Effector CD8-positive, alpha-beta T cell (primary cell): ENCODE measurements at regions not wholly inside any gene's neighbourhood (a gene's known extent, or its start where the extent isn't known, plus 50 kb on each side); places are given as distances from the start of the nearest gene placed in this dataset.
"Not testable (repeated sequence)": the region's sequence is repeated elsewhere in the genome, so short reads cannot be mapped to it uniquely, and the experiment has no call there.

Experiments used
- DNase-seq: peaks from one replicate; lab custom pipeline; 2025; lab: John Stamatoyannopoulos, UW

DNA sequence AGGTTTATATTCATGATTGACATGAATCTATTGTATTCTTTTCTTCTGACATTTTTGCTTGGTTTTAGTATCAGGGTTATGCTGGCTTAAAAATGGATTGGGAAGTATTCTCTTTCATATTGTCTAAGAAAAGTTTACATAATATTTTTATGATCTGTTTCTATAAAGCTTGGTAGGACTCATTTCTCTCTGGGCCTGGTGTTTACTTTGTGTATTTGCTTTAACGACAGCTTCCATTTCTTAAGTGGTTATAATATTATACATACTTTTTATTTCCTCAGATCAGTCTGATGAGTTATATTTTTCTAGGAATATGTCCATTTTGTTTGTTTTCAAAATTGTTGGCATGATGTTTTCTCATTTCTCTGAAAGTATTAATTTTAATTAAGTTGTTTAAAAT, 117.9 kb upstream of the IL12A start:
- DNase-seq = no peak

DNA sequence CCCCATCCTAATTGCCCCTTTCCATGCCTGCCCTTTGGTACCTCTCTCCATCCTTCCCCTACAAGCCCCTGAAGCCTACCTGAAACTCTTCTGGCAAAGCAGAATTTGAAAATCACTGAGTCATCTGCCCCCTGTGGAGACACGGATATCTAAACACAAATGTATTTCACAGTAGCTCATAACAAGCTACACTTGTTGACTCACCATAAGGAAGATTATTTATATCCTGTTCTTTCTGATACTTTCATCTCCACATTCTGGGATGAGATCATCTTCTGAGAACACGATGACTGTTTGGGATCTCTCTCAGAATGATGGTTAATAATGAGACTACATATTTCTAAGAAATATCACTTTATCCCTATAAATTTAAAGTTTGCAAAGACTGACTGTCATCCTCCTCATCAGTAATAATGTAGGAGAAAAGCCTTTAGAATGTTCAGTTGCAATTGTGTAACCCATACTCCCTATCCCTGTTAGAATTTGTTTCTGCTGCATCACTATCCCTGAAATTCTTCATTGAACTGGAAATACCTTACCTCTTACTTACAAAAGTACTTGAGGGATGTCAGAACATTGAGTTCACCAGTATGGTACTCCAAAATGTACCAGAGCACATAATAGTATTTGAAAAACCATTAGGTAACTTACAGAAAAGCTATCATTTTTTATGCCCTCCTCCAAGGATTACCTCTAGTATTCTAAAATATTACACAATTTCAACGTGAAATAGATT, 116.1 kb upstream of the IL12A start:
- DNase-seq = no peak

DNA sequence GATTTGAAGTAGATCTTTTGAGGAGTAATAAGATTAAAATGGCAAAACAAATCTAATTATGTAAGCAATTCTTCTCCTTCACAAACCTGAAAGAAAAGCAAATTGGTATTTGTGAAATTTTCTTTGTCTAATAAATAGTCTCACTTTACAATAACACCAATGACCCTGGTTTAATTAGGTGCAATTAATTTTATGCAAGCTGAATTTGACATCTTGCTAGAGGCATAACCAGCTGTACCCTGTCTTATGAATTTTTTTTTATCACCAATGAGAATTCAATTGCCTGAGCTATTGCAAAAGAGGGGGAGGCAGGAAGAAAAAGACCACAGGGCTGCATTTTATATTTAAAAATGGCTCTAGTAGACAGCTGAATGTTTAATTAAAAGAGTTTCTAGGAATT, 113.5 kb upstream of the IL12A start:
- no peak for DNase-seq

DNA sequence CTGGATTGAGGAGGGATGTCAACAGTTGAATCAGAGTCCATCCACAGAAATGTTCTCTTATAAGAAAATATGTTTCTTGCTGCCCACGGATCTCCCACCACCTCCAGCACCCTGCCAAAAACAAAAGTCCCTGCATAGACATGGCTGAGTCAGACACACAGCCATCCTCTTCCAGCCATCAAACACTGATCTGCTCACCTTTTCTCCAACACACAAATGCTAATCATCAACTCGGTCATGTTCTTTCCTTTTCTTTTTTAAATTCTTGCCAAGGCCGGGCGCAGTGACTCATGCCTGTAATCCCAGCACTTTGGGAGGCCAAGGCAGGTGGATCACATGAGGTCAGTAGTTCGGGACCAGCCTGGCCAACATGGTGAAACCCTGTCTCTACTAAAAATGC, 110.7 kb upstream of the IL12A start:
- no peak for DNase-seq

DNA sequence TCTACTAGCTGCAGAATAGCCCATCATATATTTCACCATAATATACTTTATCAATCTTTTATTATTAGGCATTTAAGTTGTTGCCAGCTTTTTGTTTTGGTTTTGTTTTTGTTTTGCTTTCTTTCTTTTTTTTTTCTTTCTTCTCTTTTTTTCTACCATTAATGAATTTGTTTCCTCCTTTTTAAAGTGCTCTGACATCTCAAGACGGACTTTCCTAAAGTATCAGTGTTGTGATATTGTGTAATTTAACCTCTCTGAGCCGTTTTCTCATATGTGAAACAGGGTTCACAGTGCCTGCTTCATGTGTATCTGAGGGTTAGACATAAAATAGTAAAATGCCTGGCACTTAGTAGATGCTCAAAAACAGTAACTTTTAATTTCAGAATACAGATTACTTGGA, 109.5 kb upstream of the IL12A start:
- no peak for DNase-seq

DNA sequence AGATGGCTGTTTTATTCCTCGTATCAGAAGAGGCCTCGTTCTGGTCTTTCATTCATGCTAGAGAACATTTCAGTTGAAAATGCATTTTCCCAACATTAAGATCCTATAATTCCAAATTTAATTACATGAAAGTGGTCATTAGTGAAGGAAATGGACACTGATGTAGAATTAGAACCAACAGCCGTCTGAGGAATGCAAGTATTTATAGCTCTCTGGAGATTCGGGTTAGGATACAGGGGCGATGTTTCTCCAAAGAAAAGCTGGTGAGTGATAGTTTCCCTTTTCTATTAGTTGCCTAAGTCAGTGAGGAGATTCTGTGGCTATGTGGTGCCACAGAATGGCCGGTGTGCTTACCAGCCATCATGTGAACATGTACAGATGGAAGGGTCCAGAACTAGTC, 109.0 kb upstream of the IL12A start:
- DNase-seq = no peak

DNA sequence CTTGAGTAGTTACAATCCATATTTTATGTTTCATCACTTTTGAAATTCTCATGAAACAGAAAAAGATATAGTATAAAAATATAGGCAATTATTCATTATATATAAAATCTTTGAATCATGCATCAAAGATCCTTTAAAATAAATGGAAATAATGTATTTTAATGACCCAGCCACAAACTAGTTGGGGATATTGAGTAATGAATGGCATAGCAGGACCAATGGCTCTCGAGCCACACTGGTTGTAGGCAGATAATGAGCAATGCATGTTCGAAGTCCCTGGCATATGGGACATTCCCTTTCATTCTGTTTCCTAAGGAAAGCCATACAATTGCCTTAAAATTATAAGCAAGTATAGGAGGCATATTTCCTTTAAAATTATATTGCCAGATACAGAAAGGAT, 107.4 kb upstream of the IL12A start:
- DNase-seq = no peak

DNA sequence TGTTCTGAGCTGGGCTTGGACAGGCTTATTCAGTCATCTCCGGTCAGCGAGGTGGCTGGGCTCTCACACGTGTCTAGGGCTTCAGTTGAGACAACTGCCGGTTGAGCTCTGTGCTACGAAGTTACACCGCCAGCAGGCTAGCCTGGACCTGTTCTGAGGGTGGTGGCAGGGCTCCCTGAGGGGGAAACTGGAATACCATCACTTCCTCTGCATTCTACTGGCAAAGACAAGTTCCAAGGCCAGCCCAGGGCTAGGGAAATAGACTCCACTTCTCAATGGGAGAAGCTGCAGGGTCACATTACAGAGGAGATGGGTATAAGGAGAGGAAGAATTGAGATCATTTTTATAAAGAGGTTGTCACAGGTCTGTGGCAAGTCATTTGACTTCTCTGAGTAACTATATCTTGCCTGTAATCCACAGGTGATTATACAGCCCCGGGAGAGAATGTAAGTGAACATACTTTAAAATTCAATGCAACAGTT, 106.8 kb upstream of the IL12A start:
- DNase-seq = no peak

DNA sequence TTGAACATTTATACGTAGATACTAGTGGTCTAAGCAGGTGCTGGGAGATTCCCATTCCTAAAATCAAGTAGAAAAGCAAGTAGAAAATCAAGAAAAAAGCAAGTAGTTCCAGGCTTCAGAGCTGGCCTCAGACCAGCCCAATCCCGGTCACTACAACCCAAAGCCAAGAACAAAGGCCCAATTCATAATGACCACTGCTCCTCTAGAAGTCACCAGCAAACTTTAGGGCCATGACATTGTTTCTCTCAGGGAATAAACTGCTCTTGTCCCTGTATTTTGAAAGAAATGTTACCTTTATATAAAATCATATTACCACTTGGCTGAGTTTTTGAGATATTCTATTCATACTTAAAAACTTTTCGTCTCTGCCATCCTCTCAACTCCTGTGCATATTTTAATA, 106.3 kb upstream of the IL12A start:
- DNase-seq = no peak

DNA sequence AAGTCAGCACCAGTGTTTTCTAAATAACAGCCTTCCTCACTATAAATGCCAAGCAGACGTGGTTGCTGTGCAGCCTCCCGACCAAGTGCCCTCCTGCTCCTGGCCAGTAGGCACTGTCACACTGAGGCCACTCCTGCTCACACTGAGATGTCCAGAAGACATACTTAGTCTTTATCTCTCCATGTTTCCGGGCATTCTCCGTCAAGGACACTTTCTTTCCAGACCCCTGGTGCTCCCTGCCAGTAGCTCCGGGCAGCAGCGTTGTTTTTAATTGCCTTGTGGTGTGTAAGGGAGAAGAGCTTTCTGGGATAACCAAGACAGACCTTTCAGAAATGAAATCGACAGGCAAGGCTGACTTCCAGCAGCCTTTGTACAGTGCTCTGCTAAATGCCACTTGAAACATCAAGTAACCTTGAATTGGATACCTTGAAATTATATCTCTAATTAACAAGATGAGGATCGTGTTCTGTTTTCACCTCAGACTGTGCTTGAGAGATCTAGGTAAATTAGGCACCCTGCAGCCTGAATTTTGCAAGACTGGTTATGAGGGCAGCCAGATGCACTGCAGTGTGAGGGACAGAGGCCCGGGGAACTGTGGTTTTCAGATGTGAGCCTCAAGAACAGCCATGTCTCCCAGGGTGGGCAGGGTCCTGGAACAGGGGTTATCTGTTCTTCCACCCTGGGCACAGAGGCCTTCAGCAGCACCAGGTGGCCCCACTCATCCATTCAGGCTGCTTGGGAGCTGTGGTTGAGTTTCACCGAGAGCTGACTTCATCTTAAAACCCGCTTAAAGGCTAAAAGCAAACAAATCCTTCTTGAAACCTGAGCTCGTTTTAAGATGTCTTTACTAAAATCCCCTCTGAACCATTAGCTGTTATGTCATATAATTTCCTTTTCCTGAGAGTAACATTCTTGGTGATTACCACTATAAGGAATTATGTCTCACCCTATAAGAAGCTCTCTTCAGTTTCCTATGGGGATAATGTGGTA, 105.5 kb upstream of the IL12A start:
- DNase-seq = no peak

DNA sequence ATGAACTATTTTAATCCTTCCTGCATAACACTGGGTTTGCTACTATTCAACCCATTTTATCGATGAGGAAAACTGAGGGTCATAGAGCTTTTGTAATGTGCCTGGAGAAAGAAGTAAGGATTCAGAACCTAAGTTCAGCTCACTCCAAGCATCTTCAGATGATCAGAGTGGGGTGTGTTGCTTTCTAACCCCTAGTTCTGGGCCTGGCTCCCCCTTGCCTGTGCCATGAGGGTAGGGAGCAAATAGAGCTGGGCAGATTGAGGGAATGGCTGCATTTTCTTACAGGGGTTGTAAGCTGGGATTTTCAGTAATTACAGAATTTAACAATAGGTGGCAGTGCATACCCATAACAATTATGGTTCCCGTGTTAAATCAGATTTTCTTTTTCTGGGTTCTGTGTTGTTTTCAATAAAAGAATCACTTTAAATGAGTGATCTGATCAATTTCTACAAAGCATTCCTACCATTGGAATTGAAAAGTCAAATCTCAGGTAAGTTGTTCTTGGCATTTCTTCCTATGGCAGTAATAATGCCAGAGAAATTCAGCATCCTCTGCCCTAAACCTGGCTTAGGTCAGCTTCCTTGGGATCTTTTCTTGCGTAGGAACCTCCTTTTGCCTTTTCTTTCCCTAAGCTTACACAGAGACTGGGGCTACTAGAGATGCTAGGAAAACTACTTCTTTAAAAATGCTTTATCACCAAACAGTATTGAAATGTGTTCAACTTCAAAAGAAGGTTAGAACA, 103.8 kb upstream of the IL12A start:
- DNase-seq = no peak

DNA sequence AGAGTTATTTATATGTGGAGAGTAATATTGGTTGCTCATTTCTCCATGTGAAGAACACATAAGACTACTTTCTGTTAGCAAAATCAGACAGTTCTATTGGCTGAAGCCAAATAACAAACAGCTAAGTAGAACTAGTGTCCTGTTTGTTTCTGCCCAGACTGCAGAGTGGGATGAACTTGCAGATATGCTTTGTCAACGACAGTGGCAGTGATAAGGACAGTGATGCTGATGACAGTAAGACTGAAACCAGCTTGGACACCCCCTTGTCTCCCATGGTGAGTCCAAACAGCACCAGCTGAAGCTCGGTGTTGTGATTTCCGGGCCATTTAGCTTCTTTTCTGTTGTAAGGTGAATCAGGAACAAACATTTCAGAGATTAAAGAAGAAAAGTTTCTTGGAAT, 102.6 kb upstream of the IL12A start:
- DNase-seq = no peak

DNA sequence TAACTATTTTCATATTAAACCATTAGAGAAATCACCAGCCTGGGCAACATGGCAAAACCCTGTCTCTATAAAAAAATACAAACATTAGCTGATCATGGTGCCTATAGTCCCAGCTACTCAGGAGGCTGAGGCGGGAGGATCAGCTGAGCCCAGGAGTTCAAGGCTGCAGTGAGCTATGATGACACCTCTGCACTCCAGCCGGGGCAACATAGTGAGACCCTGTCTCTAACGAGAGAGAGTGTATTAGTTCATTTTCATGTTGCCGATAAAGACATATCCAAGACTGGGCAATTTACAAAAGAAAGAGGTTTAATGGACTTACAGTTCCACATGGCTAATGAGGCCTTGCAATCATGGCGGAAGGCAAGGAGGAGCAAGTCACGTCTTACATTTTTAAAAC, 102.1 kb upstream of the IL12A start:
- not testable (repeated sequence) for DNase-seq

DNA sequence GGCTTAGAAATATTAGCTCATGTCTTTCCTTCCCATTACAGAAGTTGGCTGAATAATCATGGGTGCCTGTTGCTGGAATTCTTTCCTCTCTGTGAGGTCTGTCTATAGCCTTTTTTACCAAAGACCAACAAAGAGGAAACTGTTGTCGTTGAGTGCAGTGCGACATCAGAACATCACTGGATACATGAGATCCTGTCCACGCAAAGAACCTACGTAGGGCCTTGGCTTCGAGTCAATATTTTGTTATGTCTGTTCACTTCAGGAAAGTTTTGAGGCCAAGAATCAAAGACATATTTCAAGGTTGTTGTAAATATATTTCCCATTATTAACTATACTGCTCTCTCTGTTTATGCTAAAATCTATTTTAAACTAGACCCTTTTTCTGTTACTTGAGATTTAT, 101.5 kb upstream of the IL12A start:
- no peak for DNase-seq

DNA sequence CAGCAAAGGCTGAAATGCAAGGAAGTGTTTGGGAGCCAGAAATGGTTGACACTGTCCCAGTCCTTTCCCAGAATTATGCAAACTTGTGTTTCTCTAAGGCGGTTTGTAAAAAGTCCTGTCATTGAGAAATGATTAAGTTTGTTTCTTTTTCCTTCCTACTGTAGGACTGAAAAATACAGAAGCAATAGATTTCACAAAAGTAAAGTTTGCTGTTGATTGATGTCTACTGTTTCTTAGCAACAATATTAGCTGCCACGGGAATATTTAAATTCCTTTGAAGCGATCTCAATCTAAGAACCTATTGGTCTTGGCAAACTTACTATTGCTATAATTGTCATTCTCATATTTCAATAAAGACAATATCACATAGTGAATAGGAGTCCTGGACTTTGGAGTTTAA, 100.7 kb upstream of the IL12A start:
- no peak for DNase-seq

DNA sequence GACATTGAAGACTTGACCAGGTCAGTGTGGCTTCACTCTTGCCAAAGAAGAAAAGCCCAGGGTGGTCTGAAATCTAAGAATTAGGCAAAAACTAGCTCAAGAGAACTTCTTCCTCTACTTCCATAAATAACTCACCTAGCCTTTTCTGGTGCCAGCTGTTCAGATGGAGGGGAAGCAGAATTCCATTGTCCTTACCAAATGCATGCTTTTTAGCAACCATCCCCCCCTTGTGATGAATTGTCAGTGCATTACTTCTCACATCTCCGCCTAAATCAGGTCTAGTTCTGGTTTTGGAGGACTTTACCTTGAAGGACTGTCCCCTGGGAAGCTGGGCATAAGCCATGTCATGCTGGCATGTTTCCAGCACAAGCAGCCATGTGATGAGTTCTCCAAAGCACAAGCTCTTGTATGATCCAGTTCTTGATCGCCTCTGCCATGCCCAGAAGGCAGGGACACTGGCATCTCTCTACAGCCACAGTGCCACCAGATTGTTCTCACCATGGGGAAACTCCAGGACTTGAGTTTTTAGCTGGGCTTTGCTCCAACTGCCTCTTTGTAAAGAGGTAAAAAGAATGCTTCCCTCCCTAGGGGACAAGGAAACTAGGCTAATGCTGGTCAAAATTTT, 96.4 kb upstream of the IL12A start:
- DNase-seq = no peak

DNA sequence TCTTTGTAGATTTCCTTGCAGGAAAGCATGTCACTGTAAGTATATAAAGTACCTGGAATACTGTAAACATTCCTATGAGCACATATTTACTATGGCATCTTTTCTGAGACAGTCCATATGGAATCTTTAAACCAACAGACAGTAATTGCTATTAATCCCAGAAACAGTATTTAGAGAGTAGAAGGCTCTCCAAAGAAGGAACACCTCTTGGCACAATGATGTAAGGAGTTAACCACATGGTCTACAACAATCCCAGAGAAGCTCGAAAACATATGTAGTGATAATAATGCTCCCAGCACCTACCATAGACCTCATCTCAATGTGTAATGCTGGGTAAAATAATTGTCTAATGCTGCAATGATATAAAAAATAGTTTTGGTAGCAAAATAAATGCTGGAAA, 95.8 kb upstream of the IL12A start:
- DNase-seq = no peak

DNA sequence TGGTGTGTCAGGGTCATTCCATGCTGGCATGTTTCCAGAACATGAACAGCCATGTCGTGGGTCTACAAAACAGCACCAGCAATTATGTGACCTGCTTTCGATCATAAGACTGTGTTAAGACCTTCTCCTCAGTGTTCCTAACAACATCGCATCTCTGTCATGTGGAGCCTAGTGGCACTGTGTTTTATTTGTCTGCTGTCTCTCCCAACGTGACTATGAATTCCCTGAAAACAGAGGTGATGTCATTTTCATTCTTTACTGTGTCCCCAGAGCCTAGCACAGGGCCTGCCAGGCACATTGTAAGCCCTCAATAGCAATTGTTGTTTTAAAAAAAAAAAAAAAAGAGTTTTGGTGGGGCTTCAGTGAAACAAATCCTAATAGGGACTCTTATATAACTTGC, 94.2 kb upstream of the IL12A start:
- no peak for DNase-seq

DNA sequence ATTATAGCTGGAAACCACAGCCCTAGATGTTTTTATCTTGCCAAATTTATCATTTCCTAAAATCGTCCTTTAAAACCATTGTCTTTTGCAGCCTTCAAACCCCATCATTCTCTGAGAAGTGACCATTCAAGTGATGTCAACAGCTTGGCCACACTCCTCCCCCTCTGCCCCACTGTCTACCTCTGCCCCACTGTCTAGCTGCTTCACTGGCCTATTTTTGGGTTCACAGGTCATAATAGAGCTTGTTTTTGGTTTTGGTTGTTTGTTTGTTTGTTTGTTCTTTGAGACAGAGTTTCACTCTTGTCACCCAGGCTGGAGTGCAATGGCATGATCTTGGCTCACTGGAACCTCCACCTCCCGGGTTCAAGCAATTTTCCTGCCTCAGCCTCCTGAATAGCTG, 93.2 kb upstream of the IL12A start:
- DNase-seq = no peak

DNA sequence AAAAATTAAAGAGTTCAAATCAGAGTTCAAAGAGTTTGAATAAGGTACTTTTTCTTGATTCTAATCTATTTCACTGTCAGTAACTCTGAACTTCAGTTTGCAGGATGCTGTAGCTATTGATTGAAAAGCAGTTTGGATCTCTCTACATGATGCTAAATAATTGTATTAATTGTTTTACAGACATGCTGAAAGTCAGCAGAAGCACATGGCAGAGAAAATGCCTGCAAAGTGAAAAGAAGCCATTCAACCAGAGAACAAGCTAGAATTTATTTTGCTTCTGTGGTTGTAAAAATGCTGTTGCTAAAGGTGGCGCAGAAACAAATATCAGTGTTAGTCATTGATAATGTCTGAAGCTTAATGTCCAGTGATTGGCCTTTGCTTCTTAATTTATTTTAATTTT, 92.1 kb upstream of the IL12A start:
- no peak for DNase-seq

DNA sequence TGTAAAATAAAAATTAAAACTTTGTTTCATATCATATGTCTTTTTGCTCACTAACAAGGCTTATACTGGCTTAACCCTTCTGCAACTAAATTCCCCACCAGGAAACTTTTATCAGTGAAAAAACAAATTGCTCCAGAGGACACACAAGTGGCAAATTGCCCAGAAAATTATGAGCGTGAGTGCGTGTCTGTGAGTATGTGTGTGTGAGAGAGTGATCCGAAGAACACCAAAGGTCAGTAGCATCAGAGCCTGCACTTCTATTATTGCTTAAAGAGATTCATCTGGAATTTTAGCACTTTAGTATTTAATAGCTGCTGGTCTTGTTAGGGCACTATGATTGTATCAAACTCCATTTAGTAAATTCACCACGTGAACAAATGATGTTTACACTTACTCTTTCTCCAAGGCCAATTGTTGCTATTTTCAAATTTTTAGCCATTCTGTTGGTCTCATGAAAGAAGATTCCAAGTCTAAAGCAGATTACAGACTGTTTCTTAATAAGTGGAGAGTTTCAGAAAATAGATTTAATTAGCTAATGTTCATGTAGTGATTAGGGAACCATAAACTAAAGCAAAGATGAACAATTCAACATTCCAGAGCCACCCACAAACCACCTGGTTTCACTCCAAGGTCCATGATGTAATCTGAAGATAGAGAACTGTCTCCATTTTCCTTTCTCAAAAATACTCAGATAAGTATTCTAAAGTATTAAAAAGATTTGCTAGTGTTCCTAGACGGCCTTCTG, 91.1 kb upstream of the IL12A start:
- DNase-seq = no peak
